WTC11 (cell line): ENCODE measurements at regions not wholly inside any gene's neighbourhood (a gene's known extent, or its start where the extent isn't known, plus 50 kb on each side); places are given as distances from the start of the nearest gene placed in this dataset.

ENCODE experiments used
- ATAC-seq: fragments of 200-7000 bp; cut with Tn5 transposase; 2 replicates; pipeline ENCODE4 v1.10.0; 2021; ENCODE audit warnings: mild to moderate bottlenecking, moderate library complexity
- CTCF ChIA-PET: fragments of 300-600 bp; sonication (Branson Sonifier 250); formaldehyde crosslinking; loops from one replicate; lab custom pipeline; 2021; ENCODE audit warnings: antibody characterized with exemption; lab: Charles Lee
- POLR2A ChIA-PET: fragments of 350-600 bp; sonication (Branson Sonifier 250); formaldehyde crosslinking; loops from one replicate; lab custom pipeline; 2021; ENCODE audit warnings: antibody characterized with exemption; lab: Charles Lee
- DNase-seq: peaks from one replicate; pipeline ENCODE4 v3.0.0; 2021; ENCODE audit warnings: low spot score
- H3K27ac Mint-ChIP-seq: 2 replicates; pipeline ENCODE4 v1.8.0; 2021; ENCODE audit warnings: mixed read lengths
- H3K27me3 Mint-ChIP-seq: 2 replicates; pipeline ENCODE4 v1.8.0; 2021; ENCODE audit warnings: low read depth, mild to moderate bottlenecking, moderate library complexity, mixed read lengths
- H3K36me3 Mint-ChIP-seq: 2 replicates; pipeline ENCODE4 v1.8.0; 2021; ENCODE audit warnings: mixed read lengths
- H3K4me1 Mint-ChIP-seq: 2 replicates; pipeline ENCODE4 v1.8.0; 2022; ENCODE audit warnings: mixed read lengths
- H3K4me3 Mint-ChIP-seq: 2 replicates; pipeline ENCODE4 v1.8.0; 2021; ENCODE audit warnings: mild to moderate bottlenecking, moderate library complexity, mixed read lengths
- H3K9me3 Mint-ChIP-seq: 2 replicates; pipeline ENCODE4 v1.8.0; 2021; ENCODE audit warnings: mixed read lengths
- ATF3 ChIP-seq: sonication (generic); formaldehyde crosslinking; conservative IDR thresholded peaks from 2 replicates; pipeline ENCODE4 v1.8.1; 2022; ENCODE audit warnings: mild to moderate bottlenecking, missing genetic modification reagents
- CREM ChIP-seq: sonication (generic); formaldehyde crosslinking; IDR thresholded peaks from 2 replicates; pipeline ENCODE4 v1.8.1; 2022; ENCODE audit warnings: mild to moderate bottlenecking, missing genetic modification reagents, moderate library complexity
- E2F1 ChIP-seq: sonication (generic); formaldehyde crosslinking; IDR thresholded peaks from 2 replicates; pipeline ENCODE4 v1.8.0; 2022; ENCODE audit warnings: mild to moderate bottlenecking, missing genetic modification reagents
- GABPB1 ChIP-seq: sonication (generic); formaldehyde crosslinking; IDR thresholded peaks from 2 replicates; pipeline ENCODE4 v1.8.1; 2023; ENCODE audit warnings: mild to moderate bottlenecking, missing genetic modification reagents
- GRHL2 ChIP-seq: fragments of 250-450 bp; sonication (Bioruptor Pico); IDR thresholded peaks from 2 replicates; pipeline ENCODE4 v1.8.0; 2022; ENCODE audit warnings: mild to moderate bottlenecking, moderate library complexity; ENCODE audit not compliant: insufficient replicate concordance, severe bottlenecking
- MAX ChIP-seq: sonication (generic); formaldehyde crosslinking; IDR thresholded peaks from 2 replicates; pipeline ENCODE4 v1.8.0; 2022; ENCODE audit warnings: mild to moderate bottlenecking, missing genetic modification reagents
- NR1H2 ChIP-seq: sonication (generic); formaldehyde crosslinking; IDR thresholded peaks from 2 replicates; pipeline ENCODE4 v1.9.0; 2021; ENCODE audit warnings: mild to moderate bottlenecking, moderate library complexity, missing genetic modification reagents
- PRDM15 ChIP-seq: sonication (generic); formaldehyde crosslinking; IDR thresholded peaks from 2 replicates; pipeline ENCODE4 v1.8.0; 2022; ENCODE audit warnings: missing genetic modification reagents
- SMAD3 ChIP-seq: sonication (generic); formaldehyde crosslinking; IDR thresholded peaks from 2 replicates; pipeline ENCODE4 v1.8.0; 2022; ENCODE audit warnings: missing genetic modification reagents, mild to moderate bottlenecking, borderline replicate concordance
- SP1 ChIP-seq: sonication (generic); formaldehyde crosslinking; conservative IDR thresholded peaks from 2 replicates; pipeline ENCODE4 v1.8.1; 2022; ENCODE audit warnings: missing genetic modification reagents
- TEAD4 ChIP-seq: sonication (generic); formaldehyde crosslinking; IDR thresholded peaks from 2 replicates; pipeline ENCODE4 v1.8.0; 2022; ENCODE audit warnings: mild to moderate bottlenecking, missing genetic modification reagents
- USF1 ChIP-seq: sonication (generic); formaldehyde crosslinking; IDR thresholded peaks from 2 replicates; pipeline ENCODE4 v1.8.0; 2022; ENCODE audit warnings: mild to moderate bottlenecking, missing genetic modification reagents
- ZBTB21 ChIP-seq: sonication (generic); formaldehyde crosslinking; IDR thresholded peaks from 2 replicates; pipeline ENCODE4 v1.8.1; 2023; ENCODE audit warnings: mild to moderate bottlenecking, missing genetic modification reagents, borderline replicate concordance
- ZNF138 ChIP-seq: sonication (generic); formaldehyde crosslinking; conservative IDR thresholded peaks from 2 replicates; pipeline ENCODE4 v1.8.1; 2022; ENCODE audit warnings: mild to moderate bottlenecking, moderate library complexity, missing genetic modification reagents
- ZNF219 ChIP-seq: sonication (generic); formaldehyde crosslinking; IDR thresholded peaks from 2 replicates; pipeline ENCODE4 v1.8.0; 2023; ENCODE audit warnings: missing genetic modification reagents, mild to moderate bottlenecking, borderline replicate concordance
- ZNF232 ChIP-seq: sonication (generic); formaldehyde crosslinking; IDR thresholded peaks from 2 replicates; pipeline ENCODE4 v1.8.0; 2022; ENCODE audit warnings: mild to moderate bottlenecking, missing genetic modification reagents
- TF ChIP-seq, protein P1 (sequence below): sonication (generic); formaldehyde crosslinking; IDR thresholded peaks from 2 replicates; pipeline ENCODE4 v1.8.1; 2023; ENCODE audit warnings: mild to moderate bottlenecking, missing genetic modification reagents, moderate library complexity
- TF ChIP-seq, protein P2 (sequence below): fragments of 250-450 bp; sonication (Bioruptor Pico); conservative IDR thresholded peaks from 2 replicates; pipeline ENCODE4 v1.9.0; 2021; ENCODE audit warnings: mild to moderate bottlenecking
- TF ChIP-seq, protein P3 (sequence below): fragments of 200-600 bp; IDR thresholded peaks from 2 replicates; pipeline ENCODE4 v1.8.0; 2022; ENCODE audit warnings: antibody characterized with exemption
- TF ChIP-seq, protein P4 (sequence below): fragments of 250-450 bp; sonication (Bioruptor Pico); IDR thresholded peaks from 2 replicates; pipeline ENCODE4 v2.1.2; 2022; ENCODE audit warnings: mild to moderate bottlenecking, moderate library complexity

DNA sequence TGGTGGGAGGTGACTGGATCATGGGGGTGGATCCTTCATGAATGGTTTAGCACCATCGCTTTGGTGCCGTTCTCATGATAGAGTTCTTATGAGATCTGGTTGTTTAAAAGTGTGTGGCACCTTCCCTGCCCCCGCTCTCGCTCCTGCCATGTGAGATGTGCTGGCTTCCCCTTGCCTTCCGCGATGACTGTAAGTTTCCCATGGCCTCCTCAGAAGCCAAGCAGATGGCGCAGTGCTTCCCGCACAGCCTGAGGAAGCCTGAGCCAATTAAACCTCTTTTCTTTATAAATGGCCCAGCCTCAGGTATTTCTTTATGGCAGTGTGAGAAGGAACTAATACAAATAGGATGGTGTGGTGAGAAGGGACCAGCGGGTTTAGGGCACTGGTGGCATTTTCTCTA, 243.3 kb upstream of the CELF2 start (continued):
- TF ChIP-seq, protein P1, sequence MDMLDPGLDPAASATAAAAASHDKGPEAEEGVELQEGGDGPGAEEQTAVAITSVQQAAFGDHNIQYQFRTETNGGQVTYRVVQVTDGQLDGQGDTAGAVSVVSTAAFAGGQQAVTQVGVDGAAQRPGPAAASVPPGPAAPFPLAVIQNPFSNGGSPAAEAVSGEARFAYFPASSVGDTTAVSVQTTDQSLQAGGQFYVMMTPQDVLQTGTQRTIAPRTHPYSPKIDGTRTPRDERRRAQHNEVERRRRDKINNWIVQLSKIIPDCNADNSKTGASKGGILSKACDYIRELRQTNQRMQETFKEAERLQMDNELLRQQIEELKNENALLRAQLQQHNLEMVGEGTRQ (CRISPR knock-in tag), result no peak
- TF ChIP-seq, protein P2, sequence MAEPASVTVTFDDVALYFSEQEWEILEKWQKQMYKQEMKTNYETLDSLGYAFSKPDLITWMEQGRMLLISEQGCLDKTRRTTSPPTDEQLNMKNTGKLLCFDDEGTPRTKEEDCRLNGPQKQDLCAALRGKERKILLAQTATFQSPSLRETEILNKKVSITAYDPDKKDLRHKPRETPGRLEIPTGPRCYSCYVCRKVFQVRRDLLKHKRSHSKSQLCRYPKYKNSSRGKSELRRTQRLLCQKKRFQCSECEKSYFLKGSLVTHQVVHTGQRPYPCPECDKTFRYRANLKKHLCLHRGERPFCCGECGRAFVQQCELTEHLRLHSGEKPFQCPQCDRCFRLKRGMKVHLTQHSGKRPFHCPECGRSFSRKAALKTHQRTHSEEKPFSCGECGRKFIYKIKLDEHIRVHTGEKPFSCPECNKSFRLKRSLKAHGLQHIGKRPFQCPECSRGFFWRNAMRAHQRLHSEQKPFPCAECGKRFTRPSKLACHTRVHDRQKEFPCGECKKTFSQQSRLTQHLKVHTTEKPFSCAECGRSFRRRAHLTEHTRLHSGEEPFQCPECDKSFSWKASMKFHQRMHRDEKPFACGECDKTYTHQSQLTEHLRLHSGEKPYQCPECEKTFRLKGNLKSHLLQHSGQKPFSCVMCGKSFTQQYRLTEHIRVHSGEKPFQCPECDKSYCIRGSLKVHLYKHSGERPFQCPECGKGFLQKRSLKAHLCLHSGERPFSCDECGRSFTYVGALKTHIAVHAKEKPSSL, result no peak
- TF ChIP-seq MAX (CRISPR knock-in tag), result no peak
- no peak for TF ChIP-seq PRDM15
- TF ChIP-seq, protein P3, sequence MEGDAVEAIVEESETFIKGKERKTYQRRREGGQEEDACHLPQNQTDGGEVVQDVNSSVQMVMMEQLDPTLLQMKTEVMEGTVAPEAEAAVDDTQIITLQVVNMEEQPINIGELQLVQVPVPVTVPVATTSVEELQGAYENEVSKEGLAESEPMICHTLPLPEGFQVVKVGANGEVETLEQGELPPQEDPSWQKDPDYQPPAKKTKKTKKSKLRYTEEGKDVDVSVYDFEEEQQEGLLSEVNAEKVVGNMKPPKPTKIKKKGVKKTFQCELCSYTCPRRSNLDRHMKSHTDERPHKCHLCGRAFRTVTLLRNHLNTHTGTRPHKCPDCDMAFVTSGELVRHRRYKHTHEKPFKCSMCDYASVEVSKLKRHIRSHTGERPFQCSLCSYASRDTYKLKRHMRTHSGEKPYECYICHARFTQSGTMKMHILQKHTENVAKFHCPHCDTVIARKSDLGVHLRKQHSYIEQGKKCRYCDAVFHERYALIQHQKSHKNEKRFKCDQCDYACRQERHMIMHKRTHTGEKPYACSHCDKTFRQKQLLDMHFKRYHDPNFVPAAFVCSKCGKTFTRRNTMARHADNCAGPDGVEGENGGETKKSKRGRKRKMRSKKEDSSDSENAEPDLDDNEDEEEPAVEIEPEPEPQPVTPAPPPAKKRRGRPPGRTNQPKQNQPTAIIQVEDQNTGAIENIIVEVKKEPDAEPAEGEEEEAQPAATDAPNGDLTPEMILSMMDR, result no peak
- no peak for TF ChIP-seq ZNF219 (CRISPR knock-in tag)
- no peak for TF ChIP-seq NR1H2 (CRISPR knock-in tag)

DNA sequence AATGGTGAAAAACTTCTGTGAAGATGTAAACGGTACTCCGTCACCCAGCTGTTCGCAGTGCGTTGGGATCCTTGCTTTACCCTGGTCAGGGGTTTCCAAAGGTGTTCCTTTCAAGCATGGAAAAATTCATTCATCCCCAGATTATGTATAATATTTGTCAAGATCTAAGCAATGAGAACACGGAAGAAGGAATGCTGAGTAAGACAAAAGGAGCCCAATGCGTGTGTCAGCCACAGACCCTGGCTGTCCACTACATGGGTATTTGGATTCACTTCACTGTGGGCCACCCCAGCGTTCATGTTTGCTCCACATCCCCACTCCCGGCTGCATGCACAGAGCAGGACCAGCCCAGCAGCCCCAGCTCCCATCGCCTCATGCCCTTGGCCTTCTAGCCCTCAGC, 241.3 kb upstream of the CELF2 start:
- Mint-ChIP-seq H3K27ac (no peak overlapping the region), H3K36me3 (no peaks in the 10 kb centered on the region), H3K4me3 (no peak overlapping the region), H3K9me3 (peaks cover 6% of the 10 kb centered on the region), H3K27me3 (no peaks in the 10 kb centered on the region), H3K4me1 (no peaks in the 10 kb centered on the region)
- ATAC-seq (no peak), DNase-seq (no peak)
- ChIA-PET CTCF (no interaction called here), POLR2A (no interaction called here)
- TF ChIP-seq, protein P4, sequence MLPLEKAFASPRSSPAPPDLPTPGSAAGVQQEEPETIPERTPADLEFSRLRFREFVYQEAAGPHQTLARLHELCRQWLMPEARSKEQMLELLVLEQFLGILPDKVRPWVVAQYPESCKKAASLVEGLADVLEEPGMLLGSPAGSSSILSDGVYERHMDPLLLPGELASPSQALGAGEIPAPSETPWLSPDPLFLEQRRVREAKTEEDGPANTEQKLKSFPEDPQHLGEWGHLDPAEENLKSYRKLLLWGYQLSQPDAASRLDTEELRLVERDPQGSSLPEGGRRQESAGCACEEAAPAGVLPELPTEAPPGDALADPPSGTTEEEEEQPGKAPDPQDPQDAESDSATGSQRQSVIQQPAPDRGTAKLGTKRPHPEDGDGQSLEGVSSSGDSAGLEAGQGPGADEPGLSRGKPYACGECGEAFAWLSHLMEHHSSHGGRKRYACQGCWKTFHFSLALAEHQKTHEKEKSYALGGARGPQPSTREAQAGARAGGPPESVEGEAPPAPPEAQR (CRISPR knock-in tag), result no peak
- TF ChIP-seq ZBTB21 (no peak), SMAD3 (CRISPR knock-in tag) (no peak), GRHL2 (CRISPR knock-in tag) (no peak), ZNF232 (CRISPR knock-in tag) (no peak), ZNF138 (CRISPR knock-in tag) (no peak), SP1 (CRISPR knock-in tag) (no peak), GABPB1 (CRISPR knock-in tag) (no peak), TEAD4 (CRISPR knock-in tag) (no peak), CREM (no peak), PRDM15 (no peak), ATF3 (CRISPR knock-in tag) (no peak), E2F1 (CRISPR knock-in tag) (no peak), USF1 (CRISPR knock-in tag) (no peak)
